ENCODE measurements at regions not wholly inside any gene's neighbourhood (a gene's known extent, or its start where the extent isn't known, plus 50 kb on each side); places are given as distances from the start of the nearest gene placed in this dataset.
"Not testable (repeated sequence)": the region's sequence is repeated elsewhere in the genome, so short reads cannot be mapped to it uniquely, and the experiment has no call there.

GRCh38 chr12:93979189-93979588, 169.2 kb upstream of the PLXNC1 start:
- DNase-seq (ENCODE audit: low spot score), result peak; percentile 32

GRCh38 chr12:93980711-93981110, 167.7 kb upstream of the PLXNC1 start:
- DNase-seq (ENCODE audit: low spot score), result no peak

- DNase-seq (ENCODE audit: low spot score), result no peak
Measured at GRCh38 chr12:93981411-93981810, 167.0 kb upstream of the PLXNC1 start.

GRCh38 chr12:93982771-93983315, 165.5 kb upstream of the PLXNC1 start:
- DNase-seq (ENCODE audit: low spot score), result peak; percentile 63

DNA sequence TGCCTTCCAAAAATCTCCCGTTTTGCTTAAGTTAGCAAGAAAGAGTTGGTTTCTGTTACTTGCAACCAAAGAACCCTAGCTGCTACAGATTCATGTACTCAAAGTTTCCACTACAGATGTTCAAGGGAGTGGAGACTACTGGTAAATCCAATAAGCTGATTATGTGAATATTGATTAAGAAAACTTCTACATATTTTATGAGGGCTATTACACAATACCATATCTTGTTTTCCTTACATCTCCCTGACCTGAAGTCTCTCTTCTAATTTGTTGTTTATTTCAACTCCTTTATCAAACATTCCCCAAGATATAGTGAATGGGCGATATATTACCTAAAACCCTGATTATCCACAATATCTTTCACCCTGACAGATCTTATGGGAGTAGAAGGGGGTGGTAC, 164.4 kb upstream of the PLXNC1 start:
- no peak for DNase-seq (ENCODE audit: low spot score)

GRCh38 chr12:93989949-93990348, 158.4 kb upstream of the PLXNC1 start:
- DNase-seq (ENCODE audit: low spot score), result no peak

DNA sequence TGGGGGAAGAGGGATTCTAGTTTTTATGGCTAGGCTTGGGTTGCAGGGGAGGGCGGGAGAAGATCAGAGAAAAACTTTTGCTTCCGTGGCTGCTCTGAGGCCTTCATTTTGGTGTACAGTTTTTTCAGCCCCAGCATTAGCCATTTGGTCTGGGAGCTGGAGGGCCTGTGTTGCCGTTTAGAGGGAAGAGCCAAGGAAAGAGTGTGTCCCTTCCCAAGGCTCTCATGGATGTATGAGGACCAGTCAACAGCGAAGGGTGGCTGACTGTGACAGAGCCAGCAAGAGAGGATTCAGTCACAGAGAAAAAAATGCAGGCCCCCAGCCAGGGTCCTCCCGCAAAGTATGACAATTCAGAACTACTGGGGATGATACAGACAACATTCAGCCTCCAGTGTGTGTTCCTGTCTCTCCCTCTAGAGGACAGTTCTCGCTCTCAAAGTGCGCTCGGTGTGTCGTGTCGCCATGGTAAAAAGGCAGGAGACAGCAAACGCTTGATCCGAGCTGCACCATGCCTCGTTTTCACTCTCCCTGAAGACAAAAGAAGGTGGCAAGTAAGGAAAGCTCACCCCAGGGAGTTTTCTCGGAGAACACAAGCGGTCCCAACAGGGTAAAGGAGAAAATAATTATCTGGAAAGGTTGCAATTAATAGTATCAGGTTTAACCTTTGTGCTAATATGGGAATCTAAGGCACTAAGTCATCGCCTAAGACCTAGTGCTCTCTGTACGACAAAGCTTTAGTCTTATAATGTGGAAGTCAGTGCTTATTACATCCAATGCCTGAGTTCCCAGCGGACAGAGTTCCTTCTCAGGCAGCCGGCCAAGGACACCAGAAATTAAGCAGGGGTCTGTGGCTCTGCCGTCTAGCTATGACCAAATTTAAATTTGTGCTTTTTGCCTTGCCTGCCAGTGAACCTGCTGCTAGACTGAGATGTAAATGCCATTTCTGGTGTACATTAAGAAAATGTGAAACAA, 157.3 kb upstream of the PLXNC1 start:
- no peak for DNase-seq (ENCODE audit: low spot score)

DNA sequence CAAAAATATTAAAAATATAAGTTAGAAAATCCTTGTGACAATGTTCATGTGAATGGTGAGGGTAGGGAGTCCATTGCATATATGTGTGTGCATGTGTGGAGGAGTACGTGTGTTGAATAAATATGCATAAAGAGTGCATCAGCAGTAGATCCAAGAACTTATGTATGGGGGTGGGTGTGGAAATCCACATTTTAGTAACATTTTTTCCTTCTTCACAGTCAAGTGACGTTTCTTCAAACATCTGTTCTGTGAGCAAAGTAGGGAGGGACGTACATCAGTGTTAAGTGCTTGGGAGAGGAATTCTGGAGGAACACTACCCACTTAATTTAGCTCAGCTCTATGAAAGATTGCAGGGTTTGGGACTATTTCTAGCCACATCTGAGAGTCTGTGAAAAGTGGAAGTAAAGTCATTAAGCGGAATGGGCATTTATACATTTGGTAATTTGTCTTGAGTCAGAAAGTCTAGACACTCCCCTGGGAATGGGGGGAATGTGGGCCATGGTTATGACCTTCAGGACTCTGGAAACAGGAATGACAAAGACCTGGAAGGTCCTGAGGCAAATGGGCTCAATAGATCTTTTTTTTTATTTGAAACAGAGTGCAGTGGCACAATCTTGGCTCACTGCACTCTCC, 156.4 kb upstream of the PLXNC1 start:
- DNase-seq (ENCODE audit: low spot score), result no peak

- DNase-seq (ENCODE audit: low spot score), result no peak
Measured at GRCh38 chr12:93994721-93995120, 153.7 kb upstream of the PLXNC1 start.

DNA sequence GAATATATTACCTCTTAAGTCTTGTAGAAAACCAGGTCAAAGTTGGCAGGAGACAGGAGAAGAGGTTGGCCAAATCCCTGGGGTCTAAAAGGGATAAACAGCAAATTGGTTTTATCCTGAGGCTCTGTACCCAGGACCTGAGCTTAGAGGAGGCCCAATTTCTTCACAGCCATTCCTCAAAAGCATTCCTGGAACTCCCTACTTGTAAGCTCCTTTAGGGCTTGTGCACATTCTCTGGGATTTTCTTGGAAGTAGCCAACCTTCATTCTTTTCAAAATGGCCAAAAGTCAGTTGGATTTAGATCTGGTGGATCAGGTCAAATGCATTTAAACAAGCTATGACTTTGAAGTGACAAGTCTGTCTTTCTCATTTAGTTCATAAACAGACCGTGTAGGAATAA, 152.1 kb upstream of the PLXNC1 start:
- DNase-seq (ENCODE audit: low spot score), result no peak

DNA sequence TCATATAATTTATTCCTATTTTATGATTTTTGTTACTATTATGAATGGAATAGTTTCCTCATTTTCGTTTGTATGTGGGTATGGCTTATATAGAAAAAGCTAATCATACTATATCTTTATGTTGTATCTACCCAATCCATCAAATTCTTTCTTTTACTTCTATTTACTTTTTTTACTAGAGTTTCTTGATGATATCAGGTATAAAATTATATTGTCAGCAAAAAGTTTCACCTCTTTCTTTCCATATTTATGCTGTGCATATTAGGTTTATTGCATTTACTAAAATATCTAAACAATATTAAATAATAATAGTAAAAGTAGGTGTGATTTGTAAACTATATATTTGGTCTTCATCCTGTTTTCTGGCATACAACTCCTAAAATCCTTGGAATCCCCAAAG, 146.7 kb upstream of the PLXNC1 start:
- no peak for DNase-seq (ENCODE audit: low spot score)

- DNase-seq (ENCODE audit: low spot score), result not testable (repeated sequence)
Measured at GRCh38 chr12:94002925-94003324, 145.5 kb upstream of the PLXNC1 start.

DNA sequence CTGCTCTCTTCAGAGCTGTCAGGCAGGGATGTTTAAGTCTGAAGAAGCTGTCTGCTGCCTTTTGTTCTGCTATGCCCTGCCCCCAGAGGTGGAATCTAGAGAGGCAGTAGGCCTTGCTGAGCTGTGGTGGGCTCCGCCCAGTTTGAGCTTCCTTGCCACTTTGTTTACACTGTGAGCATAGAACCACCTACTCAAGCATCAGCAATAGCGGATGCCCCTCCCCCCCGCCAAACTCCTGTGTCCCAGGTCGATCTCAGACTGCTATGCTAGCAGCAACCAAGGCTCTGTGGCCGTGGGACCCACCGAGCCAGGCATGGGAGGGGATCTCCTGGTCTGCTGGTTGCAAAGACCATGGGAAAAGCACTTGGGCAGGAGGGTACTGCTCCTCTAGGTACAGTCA, 140.5 kb upstream of the PLXNC1 start:
- not testable (repeated sequence) for DNase-seq (ENCODE audit: low spot score)

- DNase-seq (ENCODE audit: low spot score), result no peak
Measured at GRCh38 chr12:94010307-94010706, 138.1 kb upstream of the PLXNC1 start.

DNA sequence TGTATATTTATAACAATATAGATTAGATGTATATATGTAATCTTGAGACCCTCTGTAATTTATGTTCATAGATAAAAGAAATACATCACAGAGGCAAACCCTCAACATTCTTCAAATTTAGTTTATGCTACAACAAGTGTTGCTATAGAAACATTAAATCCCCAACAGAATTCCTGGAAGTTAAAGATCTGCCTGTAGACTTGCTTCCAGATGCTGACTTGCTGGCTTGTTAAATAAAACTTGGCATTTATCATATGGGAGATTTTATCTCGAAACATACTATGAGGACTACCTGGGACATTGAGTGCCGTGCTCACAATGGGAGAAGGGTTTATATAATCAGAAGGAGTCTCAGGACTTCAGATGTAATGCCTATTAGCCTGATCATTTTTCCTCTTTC, 136.3 kb upstream of the PLXNC1 start:
- no peak for DNase-seq (ENCODE audit: low spot score)

DNA sequence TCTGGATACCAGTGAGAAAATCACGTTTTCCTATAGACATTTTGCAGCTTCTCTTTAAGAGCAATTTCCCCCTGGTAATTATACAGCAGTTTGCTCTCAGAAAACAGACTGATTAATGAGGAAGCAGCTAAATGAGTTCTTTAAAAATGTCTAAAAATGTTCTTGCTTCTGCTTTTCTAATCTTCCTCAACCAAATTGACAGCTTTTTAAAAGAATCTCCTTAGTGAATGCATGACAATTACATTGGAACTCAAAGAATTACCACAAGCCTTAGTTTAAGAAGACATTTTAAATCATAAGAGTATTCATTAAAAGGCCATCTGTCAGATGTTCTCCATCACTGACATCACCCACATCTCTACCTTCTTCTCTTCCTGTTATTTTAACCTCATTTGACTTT, 135.8 kb upstream of the PLXNC1 start:
- no peak for DNase-seq (ENCODE audit: low spot score)

- not testable (repeated sequence) for DNase-seq (ENCODE audit: low spot score)
Measured at GRCh38 chr12:94017247-94017646, 131.1 kb upstream of the PLXNC1 start.

- DNase-seq (ENCODE audit: low spot score), result no peak
Measured at GRCh38 chr12:94020335-94020734, 128.0 kb upstream of the PLXNC1 start.

DNA sequence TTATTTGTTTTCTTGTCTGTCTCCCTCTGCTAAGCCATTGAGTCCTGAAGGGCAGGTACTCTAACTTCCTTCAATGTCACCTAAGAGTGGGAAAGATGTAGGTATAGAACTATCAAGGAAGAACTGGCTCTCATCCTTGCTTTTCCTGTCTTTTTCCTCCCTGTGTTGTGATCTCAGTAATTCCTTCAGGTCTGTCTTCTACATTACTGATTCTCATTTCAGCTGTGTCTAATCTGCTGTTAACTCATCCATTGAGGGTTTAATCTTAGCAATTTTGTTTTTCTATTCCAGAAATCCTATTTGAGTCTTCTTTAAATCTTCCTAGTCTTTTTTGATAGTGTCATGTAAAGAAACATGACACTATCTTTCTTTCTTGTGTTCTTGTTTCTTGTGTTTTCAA, 124.5 kb upstream of the PLXNC1 start:
- DNase-seq (ENCODE audit: low spot score), result no peak

DNA sequence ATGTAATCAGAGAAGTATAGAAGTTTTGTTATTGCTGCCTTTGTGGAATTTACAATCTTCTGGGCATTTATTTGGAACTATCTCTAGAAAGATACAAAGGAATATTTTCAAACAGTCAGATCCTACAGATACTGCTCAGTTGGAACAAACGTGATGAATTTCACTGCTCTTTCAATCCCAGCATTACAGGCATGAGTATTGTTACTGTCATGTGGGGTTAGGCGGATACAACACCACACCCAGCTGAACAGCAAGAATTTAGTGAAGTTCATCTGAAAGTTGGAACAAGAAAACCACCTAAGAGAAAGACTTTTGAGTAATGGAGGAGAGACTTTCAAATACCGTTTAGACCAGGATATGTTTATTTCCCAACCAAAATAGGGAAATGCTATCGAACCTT, 123.3 kb upstream of the PLXNC1 start:
- DNase-seq (ENCODE audit: low spot score), result no peak

- no peak for DNase-seq (ENCODE audit: low spot score)
Measured at GRCh38 chr12:94025756-94026155, 122.6 kb upstream of the PLXNC1 start.

DNA sequence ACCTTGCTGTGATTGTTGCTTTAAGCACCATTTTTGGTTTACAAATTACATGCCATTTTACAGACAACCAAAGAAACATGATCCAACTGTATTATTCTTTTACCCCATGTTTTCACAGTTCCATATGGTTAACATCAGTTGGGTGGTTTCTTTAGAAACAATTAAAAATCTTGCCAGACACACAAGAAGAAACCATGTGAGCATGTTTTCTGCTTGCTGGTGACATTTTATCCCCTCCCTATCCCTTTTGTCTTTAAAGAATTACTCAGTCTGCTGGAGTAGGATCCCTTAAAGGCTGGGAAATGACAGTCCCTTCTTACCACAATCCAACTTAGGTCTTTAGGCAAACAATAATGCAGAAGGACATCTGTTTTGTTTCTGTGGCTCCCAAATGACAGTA, 121.8 kb upstream of the PLXNC1 start:
- DNase-seq (ENCODE audit: low spot score), result no peak

DNA sequence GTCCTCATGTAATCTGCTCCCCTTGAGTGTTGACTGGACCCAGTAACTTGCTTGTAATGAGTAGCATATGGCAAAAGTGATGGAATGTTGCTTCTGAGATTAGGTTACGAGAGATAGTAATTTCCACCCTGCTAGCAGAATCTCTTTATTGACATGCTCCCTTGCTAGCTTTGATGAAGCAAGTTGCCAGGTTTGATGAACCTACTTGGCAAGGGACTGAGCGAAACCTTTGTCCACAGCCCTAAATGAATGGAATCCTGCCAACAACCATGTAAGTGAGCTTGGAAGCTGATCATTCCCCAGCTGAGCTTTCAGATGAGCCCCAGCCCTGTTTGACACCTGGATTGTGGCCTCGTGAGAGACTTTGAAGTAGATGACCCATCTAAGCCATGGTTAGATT, 120.8 kb upstream of the PLXNC1 start:
- no peak for DNase-seq (ENCODE audit: low spot score)

Data from A172 (cell line).